GM19351 (cell line): ENCODE measurements at regions not wholly inside any gene's neighbourhood (a gene's known extent, or its start where the extent isn't known, plus 50 kb on each side); places are given as distances from the start of the nearest gene placed in this dataset.

Experiments used
- ATAC-seq: cut with Tn5 transposase; IDR thresholded peaks from one replicate; pipeline ENCODE4 v1.9.1; 2021; ENCODE audit warnings: mild to moderate bottlenecking, moderate library complexity; ENCODE audit not compliant: unreplicated experiment

DNA sequence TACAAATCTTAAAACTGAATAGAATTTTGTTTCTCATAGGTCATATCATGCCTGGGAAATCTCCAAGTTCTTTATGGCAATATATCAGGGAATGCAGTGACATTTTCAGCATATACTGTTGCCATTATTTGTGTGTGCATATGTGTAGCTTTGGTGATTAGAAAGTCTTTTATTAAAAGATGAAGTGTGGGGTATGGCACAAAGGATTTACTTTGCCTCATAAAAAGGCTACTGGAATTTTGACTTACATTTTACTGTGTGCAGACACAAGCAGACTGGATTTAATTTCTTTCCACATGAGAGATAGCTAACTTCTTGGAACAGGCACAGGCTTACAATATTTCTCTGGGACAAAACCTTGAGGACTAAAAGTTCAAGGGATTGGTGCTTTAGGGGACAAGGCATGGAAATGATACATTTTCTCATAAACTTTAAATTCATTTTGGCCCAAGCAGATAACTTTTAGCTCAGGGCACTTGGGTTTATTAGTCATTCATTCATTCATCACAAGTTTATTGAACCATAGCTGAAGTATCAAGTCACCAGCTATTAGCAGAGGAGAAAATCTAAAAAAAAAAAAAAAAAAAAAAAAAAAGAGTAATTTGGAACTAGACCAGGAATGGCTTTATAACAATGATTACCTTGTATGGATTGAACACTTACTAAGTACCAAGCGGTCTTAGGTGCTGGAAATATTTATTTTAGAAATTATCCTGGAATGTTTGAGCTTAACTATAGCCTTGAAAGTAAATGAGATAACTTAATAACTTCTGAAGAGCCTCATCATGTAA lies 191.5 kb downstream of the SLIT2 start:
- ATAC-seq: no peak

DNA sequence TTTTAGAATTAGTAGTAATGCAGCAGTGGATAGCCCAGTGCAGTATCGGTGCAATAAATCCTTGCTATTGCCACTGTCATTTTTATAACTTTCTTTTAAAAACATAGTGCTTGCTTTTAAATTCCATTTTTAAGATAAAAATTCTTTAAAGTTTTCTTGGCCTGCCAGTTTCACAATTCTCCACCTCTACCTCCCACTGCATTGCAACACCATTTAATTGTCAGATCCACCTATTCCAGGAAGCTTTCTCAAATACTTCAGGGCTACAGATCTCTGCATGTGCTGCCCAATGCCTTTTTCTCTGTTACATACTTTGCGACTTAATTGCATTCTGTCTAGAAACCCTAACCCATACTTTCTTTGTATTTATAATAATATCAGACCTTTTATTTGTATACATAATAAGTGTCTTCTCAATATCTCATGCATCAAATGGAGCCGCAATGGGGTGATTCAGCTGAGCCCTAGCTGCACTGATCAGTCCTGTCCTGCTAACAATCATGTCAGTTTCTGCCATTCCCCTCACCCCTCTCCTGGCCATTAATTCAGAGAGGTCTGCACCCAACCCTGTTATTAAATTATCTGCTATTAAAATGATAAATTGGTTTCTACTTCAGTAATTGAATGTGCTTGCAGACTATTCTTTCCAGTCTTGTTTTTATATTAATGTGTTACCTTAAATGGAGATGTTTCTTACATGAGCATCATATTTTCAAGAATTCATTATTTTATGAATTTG lies 193.1 kb downstream of the SLIT2 start:
- ATAC-seq: no peak

DNA sequence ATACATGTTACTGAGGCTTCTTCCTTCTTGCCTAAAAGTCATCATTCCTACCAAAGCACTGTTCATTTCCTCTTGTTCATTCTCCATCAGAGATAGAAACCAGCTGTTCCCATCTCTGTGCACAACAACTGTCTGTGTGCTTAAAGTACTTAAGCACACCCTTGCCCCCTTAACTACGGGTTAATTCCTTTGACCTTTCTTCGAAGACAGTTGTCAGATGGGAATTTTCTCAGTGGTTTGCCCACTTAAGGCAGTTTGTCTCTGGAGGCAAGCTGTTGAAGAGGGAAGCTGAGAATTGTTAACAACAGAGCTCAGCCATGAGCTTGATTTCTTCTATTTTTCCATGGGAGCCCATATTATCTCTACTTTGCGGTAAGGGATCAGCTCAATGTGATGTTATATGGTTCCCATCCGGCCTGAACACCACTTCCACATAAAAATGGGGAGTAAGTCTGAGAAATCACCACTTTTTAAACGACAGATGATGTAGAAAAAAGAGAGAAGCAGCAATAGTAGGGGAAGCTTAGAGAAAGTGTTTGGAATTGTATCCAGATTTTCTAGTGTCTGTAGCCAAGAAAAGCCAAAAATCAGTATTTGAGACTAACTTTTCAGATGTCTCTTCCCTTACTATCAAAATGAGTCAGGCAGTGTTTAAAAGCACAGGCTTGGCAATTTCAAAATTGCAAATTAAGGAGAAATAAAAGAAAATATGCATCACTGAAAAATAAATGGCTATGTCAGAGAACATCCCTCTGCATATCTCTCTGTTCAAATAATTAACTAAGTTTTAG lies 194.4 kb downstream of the SLIT2 start:
- no peak for ATAC-seq

DNA sequence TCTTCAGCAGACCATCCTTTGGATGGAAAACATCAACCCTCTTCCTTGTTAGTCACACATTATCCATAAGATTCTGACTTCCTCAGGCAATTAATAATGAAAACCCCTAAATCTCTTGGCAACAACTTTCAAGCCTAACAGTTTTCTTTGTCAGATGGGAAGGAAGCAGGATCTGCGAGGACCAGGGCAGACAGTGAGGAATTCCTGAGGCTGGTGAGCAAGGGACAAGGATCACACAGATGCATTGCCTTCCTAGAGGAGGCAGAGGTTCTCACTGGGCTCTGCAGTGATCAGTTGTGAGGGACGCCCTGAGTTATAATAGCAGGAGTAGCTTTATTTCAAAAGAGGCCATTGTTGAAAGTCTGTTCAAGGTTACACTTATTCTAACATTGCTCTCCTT lies 195.4 kb downstream of the SLIT2 start:
- ATAC-seq: no peak

DNA sequence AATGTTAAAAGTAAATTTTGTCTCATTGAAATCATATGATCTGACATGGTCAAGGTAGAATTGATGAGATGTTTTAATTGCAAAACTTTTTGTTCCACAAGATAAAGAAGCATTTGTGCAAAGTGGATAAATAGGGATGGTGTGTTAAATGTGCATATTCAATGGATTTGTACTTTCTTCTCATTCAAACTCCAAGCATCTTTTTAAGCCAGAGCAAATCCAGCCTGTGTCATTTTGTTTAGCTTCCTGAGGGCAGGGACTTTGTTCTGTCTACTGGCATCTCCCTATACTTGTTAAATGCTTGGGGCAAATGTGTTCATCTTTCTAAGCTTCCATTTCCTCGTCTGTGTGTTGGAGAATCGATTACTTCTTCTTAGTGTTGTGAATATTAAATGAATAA lies 200.3 kb downstream of the SLIT2 start:
- ATAC-seq: no peak

DNA sequence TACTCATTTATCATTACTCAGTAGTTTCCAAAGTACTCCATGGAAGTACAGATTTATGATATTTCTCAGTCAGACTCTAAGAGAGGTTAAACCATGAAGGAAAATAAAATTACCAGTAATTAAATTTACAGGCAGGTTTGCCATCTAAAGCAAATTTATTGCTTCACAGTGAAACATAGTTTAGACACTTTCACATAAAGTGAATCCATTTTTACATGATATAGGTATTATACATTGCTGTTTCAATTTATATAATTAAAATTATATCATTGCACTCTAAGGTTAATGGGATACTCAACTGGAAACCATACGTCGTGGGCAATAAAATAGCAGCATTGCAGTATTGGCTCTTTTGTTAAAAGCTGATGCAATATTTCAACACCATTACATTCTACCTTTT lies 202.8 kb downstream of the SLIT2 start:
- ATAC-seq: no peak

DNA sequence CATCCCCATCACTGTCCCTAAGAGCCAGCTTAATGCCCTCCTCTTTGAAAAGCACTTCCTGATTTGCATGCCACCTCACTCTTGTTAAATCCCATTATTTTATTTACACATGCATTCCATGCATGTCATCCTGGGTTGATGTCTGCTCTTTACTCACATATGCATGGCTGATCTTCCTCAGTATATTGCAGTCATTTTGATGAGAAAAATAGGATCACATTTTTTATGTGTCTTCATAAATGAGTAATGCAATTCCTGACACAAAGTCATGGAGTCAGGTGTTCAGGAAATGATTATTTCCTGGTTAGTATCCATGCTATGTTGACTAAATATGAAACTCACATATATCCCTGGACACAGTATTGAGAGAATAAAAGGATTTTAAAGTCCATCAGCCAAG lies 204.7 kb downstream of the SLIT2 start:
- no peak for ATAC-seq

DNA sequence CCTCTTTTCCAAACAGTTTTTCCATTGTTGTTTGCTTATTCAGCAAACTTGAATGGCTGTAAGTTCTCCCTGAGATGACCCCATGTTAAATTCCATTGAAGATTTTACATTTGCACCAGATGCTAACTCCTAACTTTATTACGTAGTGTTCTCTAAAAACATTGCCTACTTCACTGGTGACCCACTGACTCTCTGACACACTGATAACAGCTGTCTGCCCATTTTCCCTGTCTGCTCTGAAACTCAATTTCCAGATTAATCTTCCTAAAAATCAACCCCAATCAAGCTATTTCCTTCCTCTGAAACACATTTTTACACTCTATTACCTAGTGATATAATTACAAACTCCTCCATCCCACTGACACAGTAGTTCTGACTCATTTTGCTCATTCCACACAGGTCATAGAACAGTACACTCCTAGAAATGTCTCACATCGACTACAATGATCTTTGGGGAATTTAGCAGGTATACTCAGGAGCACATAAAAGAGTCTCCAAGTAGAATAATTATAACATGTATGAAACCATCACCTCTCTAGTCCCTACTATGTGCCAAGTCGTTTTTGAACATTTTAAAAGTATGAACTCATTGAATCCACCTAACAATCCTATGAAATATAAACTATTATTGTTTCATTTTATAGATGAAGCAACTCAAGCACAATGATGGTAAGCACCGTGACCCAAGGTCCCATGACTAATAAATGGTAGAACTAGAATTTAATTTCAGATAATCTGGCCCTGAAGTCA lies 210.9 kb downstream of the SLIT2 start:
- ATAC-seq: no peak

DNA sequence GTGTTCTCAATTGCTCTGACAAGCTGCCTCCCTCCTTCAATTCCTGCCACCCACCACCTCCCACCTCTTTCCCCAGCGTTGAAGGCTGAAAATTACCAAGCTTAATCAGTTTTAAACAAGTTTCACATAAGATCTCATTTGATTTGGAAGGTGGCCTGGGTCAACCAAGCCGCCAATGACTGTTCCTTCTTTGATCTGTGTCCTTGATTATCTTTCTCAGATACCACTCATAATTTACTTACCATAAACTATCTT lies 211.4 kb downstream of the SLIT2 start:
- ATAC-seq: no peak

DNA sequence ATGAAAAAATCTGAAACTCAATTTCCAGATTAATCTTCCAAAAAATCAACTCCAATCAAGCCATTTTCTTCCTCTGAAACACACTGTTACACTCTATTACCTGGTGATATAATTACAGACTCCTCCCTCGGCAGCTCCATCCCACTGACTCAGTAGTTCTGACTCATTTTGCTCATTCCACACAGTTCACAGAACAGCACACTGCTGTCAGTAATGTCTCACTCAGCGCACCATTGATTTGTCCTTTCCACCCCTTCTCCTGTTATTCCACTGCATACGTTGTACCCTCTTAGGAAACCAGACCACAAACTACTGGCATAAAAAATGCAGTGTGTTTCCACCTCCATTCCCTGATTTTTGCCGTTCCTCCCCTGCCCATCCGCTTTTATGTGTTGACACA lies 212.7 kb downstream of the SLIT2 start:
- ATAC-seq: no peak

DNA sequence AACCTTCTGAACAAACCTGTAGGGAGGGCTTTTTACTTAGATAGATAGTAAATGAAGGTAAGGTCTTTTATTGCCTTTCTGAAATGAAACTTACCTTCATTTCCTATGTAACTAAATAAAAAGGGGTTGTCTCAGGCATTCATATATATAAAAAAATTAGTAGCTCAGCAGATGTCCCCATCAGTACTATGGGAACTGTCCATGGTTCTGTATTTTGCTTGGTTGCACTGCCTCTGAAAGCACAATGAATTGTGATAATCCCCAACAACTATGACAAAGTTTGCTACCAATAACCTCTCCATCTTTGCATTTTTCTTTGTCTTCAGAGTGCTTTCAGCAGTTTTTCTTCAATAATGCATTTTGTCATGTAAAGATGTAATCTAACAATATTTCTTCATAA lies 222.4 kb downstream of the SLIT2 start:
- no peak for ATAC-seq

DNA sequence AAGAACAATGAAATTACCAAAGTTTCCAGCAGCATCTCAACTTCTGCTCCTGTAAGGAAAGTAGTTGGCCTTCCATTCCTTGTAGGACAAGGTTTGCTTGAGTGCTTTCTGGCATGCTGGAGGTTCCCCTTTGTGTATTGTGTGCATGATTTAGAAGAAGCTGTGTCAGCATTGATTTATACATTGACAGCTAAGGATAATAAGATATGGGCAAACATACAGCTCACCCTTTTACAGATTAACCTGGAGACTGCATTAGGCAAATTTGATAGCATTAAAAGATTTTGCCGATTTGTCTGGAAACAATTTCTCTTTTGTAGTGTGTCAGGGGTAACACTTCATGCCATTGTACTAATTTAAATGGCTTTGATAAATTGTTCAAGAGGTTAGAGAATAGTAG lies 221.8 kb upstream of the PACRGL start:
- ATAC-seq: no peak

DNA sequence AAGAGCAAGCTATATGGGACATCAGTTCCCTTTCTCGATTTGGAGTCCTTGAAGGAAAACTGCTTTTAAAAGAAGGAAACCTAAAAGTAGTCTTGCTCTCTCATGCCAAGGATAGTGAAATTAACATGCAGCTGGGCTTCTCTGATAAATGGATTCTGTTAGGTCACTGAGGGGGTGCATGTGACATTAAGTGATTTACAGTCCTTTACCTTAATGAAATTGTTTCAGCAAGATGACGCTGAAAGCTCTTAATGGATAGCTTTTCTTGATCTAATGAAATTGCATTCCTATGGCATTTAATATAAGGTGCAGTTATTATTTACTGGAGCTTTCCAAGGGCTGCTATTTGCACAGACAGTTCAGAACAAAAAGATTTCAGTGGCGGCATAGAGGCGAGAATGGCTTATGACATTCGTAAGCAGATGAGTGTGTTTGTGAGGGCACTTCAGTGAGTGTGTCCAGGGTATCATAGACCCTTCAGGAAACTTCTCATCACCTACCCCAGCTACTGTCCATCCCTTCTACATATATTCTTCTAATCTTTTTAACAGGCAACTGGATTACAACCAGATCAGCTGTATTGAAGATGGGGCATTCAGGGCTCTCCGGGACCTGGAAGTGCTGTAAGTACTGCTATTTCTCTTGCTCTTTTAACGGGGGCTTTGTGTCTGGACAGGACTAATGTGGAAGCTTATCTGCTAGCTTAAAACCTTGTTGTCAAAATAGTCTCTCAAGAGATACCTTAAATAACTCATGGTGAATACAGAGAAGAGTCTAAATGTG lies 219.9 kb upstream of the PACRGL start:
- ATAC-seq: no peak

DNA sequence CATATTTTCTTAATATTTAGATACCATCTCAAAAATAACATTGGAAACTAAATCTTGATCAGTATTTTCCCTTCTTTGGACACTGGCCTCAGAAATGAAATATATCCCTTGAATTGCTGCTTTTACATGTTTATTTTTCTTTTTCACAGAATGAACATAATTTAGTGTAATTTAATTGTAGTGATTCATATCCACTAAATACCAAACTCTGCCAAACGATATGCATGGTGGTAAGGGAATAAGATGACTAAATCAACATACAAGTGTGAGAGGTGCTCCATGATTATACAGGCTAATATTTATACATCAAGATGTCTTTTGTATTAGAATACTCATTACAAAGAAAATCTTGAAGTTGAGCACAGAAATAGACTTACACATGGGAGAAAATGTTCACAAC lies 216.8 kb upstream of the PACRGL start:
- no peak for ATAC-seq

DNA sequence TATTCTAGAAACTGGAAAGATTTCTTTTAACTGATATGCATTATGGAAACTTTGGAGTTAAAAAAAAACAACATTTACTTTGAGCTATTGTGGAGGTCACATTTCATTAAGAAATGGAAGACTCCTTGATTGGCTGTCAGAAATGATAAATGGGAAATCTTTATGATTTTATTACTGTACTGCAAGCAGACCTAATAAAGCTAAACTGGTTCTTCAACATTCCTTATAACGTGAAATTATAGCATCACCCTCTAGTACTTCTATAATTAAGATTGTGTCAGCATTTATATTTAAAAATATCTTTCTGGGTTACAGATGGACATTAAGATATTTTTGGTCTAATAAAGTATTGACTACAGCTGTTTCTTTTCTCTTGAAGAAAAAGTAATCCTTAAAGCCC lies 213.8 kb upstream of the PACRGL start:
- ATAC-seq: no peak

DNA sequence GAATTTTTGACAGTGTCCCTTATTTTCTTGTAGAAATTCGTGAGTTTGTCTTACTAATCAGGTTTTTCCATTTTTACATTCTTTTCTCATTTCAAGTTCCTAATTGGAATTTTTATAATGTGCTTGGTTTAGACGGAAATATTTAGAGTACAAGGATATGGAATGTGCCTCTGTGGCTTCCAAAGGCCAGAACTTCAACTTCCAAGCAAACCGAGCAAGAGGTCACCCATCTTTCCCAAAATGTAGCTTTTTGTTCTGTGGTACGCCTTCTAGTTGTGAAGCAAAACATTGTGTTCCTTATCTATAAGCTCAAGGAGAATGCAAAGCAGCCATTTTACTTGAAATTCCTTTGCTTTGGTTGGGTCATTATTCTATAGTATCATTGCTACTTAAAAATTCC lies 212.8 kb upstream of the PACRGL start:
- ATAC-seq: no peak

DNA sequence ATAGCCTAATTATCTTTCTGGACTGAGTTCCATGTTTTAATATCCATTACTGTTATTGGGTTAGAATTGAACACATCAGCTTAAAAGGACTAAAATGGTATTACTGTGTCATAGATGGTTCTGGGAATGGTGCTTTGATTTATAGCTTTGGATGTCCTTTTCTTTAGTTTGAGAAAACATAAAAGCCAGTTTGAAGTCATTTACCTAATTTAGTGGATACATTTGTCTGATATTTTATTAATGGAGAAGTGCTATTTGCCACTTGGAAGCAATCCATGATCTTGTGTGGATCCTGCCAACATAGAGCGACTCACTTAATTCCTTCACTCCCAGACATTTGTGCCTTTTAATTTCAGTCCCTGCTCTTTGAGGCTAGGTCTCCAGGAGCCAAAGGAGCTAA lies 212.4 kb upstream of the PACRGL start:
- no peak for ATAC-seq

DNA sequence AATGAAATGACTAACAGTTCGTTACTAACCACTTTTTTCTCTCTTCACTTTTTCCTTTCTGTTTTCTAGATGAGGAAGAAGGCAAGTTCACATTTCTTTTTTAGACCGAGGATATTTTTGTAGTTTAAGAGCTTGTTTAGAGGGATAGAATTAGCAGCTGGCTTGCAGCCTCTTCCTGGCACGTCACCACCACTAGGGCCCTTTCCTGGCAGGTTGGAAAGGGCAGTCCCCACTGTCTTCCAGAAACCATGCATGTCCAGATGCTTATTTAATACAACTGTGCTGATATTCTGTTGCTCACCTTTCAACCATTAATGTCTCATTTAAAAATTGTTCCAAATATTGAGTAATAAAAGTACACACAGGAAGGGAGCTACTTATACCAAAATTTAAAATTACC lies 209.5 kb upstream of the PACRGL start:
- ATAC-seq: no peak

DNA sequence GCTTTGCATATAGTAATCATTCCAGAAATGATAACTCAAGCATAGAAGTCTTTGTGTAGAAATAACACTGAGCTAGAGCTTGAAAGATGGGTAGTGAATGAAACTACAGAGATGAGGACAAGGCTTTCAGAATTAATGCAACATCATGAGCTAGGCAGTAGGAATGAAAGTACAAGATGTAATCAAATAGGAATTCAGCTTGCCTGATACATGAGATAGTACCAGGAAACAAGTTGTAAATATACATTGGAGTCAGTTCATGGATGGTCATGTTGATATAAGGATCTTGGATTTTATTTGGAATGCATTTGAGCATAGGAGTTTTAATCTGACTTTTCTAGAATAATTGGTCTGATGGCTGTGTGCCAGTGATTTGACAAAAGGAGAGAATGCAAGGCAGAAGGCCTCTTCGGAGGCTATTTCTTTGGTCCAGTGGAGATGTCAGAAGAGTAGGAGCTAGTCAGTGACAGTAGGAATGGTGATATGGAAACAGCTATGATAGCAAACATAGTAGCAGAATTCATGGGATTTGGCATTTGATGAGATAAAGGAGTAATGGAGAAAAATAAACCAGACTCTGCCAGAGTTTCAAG lies 206.4 kb upstream of the PACRGL start:
- ATAC-seq: no peak

DNA sequence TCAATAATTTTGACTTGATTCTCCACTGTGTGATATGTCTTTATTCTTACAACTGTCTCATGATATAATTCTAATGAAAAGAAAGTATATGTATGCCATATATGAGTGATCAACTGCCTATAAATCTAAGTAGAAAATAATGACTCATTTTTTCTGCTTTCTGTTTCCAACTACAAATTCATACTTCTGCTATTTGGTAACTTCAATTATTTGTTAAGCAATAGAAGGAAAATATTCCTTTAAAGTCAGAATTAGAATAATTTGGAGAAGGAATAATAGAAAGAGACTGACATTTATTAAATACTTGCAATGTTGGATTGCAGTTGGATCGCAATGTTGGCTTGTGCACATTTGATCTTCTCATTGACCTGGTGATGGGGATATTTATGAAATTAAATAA lies 204.2 kb upstream of the PACRGL start:
- ATAC-seq: no peak
